ENCODE measurements at regions not wholly inside any gene's neighbourhood (a gene's known extent, or its start where the extent isn't known, plus 50 kb on each side); places are given as distances from the start of the nearest gene placed in this dataset.

- Histone ChIP-seq H3K4me3 (IDR thresholded peaks at IDR 0.05; ENCODE audit: insufficient read depth, low read depth, low read length) (no peak overlapping the region), H3K27me3 (ENCODE audit: insufficient read depth, low read depth) (no peaks in the 10 kb centered on the region)
- TF ChIP-seq, protein P1, sequence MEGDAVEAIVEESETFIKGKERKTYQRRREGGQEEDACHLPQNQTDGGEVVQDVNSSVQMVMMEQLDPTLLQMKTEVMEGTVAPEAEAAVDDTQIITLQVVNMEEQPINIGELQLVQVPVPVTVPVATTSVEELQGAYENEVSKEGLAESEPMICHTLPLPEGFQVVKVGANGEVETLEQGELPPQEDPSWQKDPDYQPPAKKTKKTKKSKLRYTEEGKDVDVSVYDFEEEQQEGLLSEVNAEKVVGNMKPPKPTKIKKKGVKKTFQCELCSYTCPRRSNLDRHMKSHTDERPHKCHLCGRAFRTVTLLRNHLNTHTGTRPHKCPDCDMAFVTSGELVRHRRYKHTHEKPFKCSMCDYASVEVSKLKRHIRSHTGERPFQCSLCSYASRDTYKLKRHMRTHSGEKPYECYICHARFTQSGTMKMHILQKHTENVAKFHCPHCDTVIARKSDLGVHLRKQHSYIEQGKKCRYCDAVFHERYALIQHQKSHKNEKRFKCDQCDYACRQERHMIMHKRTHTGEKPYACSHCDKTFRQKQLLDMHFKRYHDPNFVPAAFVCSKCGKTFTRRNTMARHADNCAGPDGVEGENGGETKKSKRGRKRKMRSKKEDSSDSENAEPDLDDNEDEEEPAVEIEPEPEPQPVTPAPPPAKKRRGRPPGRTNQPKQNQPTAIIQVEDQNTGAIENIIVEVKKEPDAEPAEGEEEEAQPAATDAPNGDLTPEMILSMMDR (conservative IDR thresholded peaks at IDR 0.05; ENCODE audit: low read depth, low read length): no peak
Measured at GRCh38 chr4:152229782-152230289, 306.1 kb downstream of the FBXW7 start.

GRCh38 chr4:152225680-152226079 is 310.2 kb downstream of the FBXW7 start:
- Histone ChIP-seq H3K4me3 (IDR thresholded peaks at IDR 0.05; ENCODE audit: insufficient read depth, low read depth, low read length) (no peak overlapping the region), H3K9ac (no peak overlapping the region), H3K27me3 (ENCODE audit: insufficient read depth, low read depth) (no peaks in the 10 kb centered on the region), H3K79me2 (ENCODE audit: insufficient read depth, low read depth) (no peaks in the 10 kb centered on the region), H2AFZ (ENCODE audit: low read depth) (no peak overlapping the region), H3K4me1 (ENCODE audit: low read depth, poor library complexity, severe bottlenecking) (no peaks in the 10 kb centered on the region), H3K4me2 (no peak overlapping the region), H3K36me3 (ENCODE audit: insufficient read depth) (no peaks in the 10 kb centered on the region), H4K20me1 (ENCODE audit: insufficient read depth) (no peaks in the 10 kb centered on the region), H3K27ac (no peak overlapping the region)
- TF ChIP-seq, protein P1 (conservative IDR thresholded peaks at IDR 0.05; ENCODE audit: low read depth, low read length): no peak

More at GRCh38 chr4:152229782-152230289, 306.1 kb downstream of the FBXW7 start:
- no peak overlapping the region for H3K4me2 ChIP-seq
- no peak overlapping the region for H3K27ac ChIP-seq
- no peaks in the 10 kb centered on the region for H3K36me3 ChIP-seq (ENCODE audit: insufficient read depth)
- H3K4me1 ChIP-seq (ENCODE audit: low read depth, poor library complexity, severe bottlenecking): no peaks in the 10 kb centered on the region
- no peak overlapping the region for H3K9ac ChIP-seq
- H4K20me1 ChIP-seq (ENCODE audit: insufficient read depth): no peaks in the 10 kb centered on the region
- no peaks in the 10 kb centered on the region for H3K79me2 ChIP-seq (ENCODE audit: insufficient read depth, low read depth)
- H2AFZ ChIP-seq (ENCODE audit: low read depth): no peak overlapping the region

GRCh38 chr4:152224721-152225420 is 311.0 kb downstream of the FBXW7 start:
- Histone ChIP-seq H3K36me3 (ENCODE audit: insufficient read depth) (no peaks in the 10 kb centered on the region), H3K4me2 (no peak overlapping the region), H3K4me1 (ENCODE audit: low read depth, poor library complexity, severe bottlenecking) (no peaks in the 10 kb centered on the region), H4K20me1 (ENCODE audit: insufficient read depth) (no peaks in the 10 kb centered on the region), H2AFZ (ENCODE audit: low read depth) (no peak overlapping the region), H3K27ac (no peak overlapping the region), H3K9ac (no peak overlapping the region), H3K79me2 (ENCODE audit: insufficient read depth, low read depth) (no peaks in the 10 kb centered on the region), H3K27me3 (ENCODE audit: insufficient read depth, low read depth) (no peaks in the 10 kb centered on the region), H3K4me3 (IDR thresholded peaks at IDR 0.05; ENCODE audit: insufficient read depth, low read depth, low read length) (no peak overlapping the region)
- TF ChIP-seq, protein P1 (conservative IDR thresholded peaks at IDR 0.05; ENCODE audit: low read depth, low read length): no peak

DNA sequence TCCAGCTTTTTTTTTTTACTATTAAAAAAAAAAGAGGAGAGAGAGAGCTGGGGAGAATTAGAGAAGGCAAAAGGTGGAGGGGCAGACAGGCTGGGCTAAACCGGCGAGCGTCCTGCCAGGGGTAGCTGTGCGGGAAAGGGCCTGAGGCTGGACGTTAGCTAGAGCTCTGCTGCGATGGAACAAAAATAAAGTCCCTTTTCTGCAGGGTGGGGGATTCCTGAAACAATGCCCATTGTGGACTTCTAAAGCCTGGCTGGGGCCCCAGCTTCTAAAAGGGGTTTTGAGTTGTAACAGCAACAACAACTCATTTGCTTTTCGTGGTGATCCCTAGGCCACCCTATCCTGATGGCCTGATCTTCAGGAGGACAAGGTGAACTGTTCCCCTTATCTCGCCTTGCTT is 311.7 kb downstream of the FBXW7 start:
- H3K9ac ChIP-seq: no peak overlapping the region
- H3K36me3 ChIP-seq (ENCODE audit: insufficient read depth): no peaks in the 10 kb centered on the region
- no peaks in the 10 kb centered on the region for H3K79me2 ChIP-seq (ENCODE audit: insufficient read depth, low read depth)
- H3K27ac ChIP-seq: no peak overlapping the region
- H4K20me1 ChIP-seq (ENCODE audit: insufficient read depth): no peaks in the 10 kb centered on the region
- no peak overlapping the region for H3K4me3 ChIP-seq (IDR thresholded peaks at IDR 0.05; ENCODE audit: insufficient read depth, low read depth, low read length)
- H2AFZ ChIP-seq (ENCODE audit: low read depth): no peak overlapping the region
- H3K27me3 ChIP-seq (ENCODE audit: insufficient read depth, low read depth): no peaks in the 10 kb centered on the region
- no peak overlapping the region for H3K4me2 ChIP-seq
- TF ChIP-seq, protein P1 (conservative IDR thresholded peaks at IDR 0.05; ENCODE audit: low read depth, low read length): no peak
- H3K4me1 ChIP-seq (ENCODE audit: low read depth, poor library complexity, severe bottlenecking): no peaks in the 10 kb centered on the region
